K562 (cell line): ENCODE measurements at regions not wholly inside any gene's neighbourhood (a gene's known extent, or its start where the extent isn't known, plus 50 kb on each side); places are given as distances from the start of the nearest gene placed in this dataset.

Experiments
- C11orf30 ChIP-seq: fragments of 450-650 bp; IDR thresholded peaks from 2 replicates; pipeline ENCODE4 v1.6.1; 2016; ENCODE audit warnings: low read depth, mild to moderate bottlenecking
- CBX2 ChIP-seq: fragments of 200-600 bp; sonication (generic); IDR thresholded peaks from one replicate; pipeline ENCODE4 v1.6.1; 2012; ENCODE audit warnings: mild to moderate bottlenecking, low read length, inconsistent platforms; ENCODE audit not compliant: insufficient read depth, poor library complexity, severe bottlenecking
- COPS2 ChIP-seq: fragments of 450-650 bp; conservative IDR thresholded peaks from 2 replicates; pipeline ENCODE4 v1.6.1; 2016; ENCODE audit warnings: mild to moderate bottlenecking, moderate library complexity
- HDGF ChIP-seq: fragments of 450-650 bp; IDR thresholded peaks from 2 replicates; pipeline ENCODE4 v1.6.1; 2016
- HMBOX1 ChIP-seq: sonication (generic); IDR thresholded peaks from 2 replicates; pipeline ENCODE4 v1.6.1; 2016
- ILK ChIP-seq: fragments of 450-650 bp; IDR thresholded peaks from 2 replicates; pipeline ENCODE4 v1.6.1; 2016; ENCODE audit warnings: missing genetic modification characterization, low read depth, mild to moderate bottlenecking, missing compliant biosample characterization, moderate library complexity, borderline replicate concordance
- KLF13 ChIP-seq: fragments of 450-650 bp; IDR thresholded peaks from 2 replicates; pipeline ENCODE4 v1.6.1; 2016; ENCODE audit warnings: missing genetic modification characterization, low read depth, mild to moderate bottlenecking, missing compliant biosample characterization, moderate library complexity, borderline replicate concordance
- PYGO2 ChIP-seq: fragments of 450-650 bp; IDR thresholded peaks from 2 replicates; pipeline ENCODE4 v1.6.1; 2016; ENCODE audit warnings: mild to moderate bottlenecking, missing genetic modification characterization, moderate library complexity, missing compliant biosample characterization
- RBBP5 ChIP-seq: fragments of 200-600 bp; sonication (generic); IDR thresholded peaks from 2 replicates; pipeline ENCODE4 v1.6.1; 2012; ENCODE audit warnings: borderline replicate concordance, mild to moderate bottlenecking, low read length, control low read depth, inconsistent platforms; ENCODE audit not compliant: insufficient read depth, poor library complexity, severe bottlenecking
- SMAD1 ChIP-seq: fragments of 150-350 bp; IDR thresholded peaks from 2 replicates; pipeline ENCODE4 v1.6.1; 2014; ENCODE audit warnings: low read length, low read depth; ENCODE audit not compliant: partially characterized antibody
- SMAD2 ChIP-seq: fragments of 150-350 bp; IDR thresholded peaks from 2 replicates; pipeline ENCODE4 v1.6.1; 2014; ENCODE audit warnings: low read depth, mild to moderate bottlenecking, low read length
- U2AF2 ChIP-seq: fragments of 200-400 bp; formaldehyde crosslinking; optimal IDR thresholded peaks from 2 replicates; pipeline ENCODE3; 2017; ENCODE audit warnings: low read depth, mild to moderate bottlenecking, low read length
- ZKSCAN8 ChIP-seq: fragments of 200-800 bp; sonication (Bioruptor generic); IDR thresholded peaks from 2 replicates; pipeline ENCODE4 v1.6.1; 2016; ENCODE audit warnings: missing genetic modification characterization, missing compliant biosample characterization
- ZNF274 ChIP-seq: IDR thresholded peaks from 2 replicates; pipeline ENCODE4 v1.6.1; 2011; ENCODE audit warnings: low read depth, mild to moderate bottlenecking, low read length, moderate library complexity, borderline replicate concordance
- ZNF589 ChIP-seq: fragments of 200-800 bp; sonication (Bioruptor generic); IDR thresholded peaks from 2 replicates; pipeline ENCODE4 v1.6.1; 2016; ENCODE audit warnings: low read depth, missing genetic modification characterization, missing compliant biosample characterization
- ZNF780A ChIP-seq: fragments of 250-450 bp; sonication (Bioruptor Pico); IDR thresholded peaks from 2 replicates; pipeline ENCODE4 v1.5.0; 2021; ENCODE audit warnings: mild to moderate bottlenecking
- TF ChIP-seq, protein P1 (sequence below): fragments of 250-450 bp; sonication (Bioruptor Pico); IDR thresholded peaks from 2 replicates; pipeline ENCODE4 v1.5.0; 2020; ENCODE audit warnings: mild to moderate bottlenecking, borderline replicate concordance
- TF ChIP-seq, protein P2 (sequence below): sonication (generic); formaldehyde crosslinking; IDR thresholded peaks from 2 replicates; pipeline ENCODE4 v1.8.0; 2023; ENCODE audit warnings: missing genetic modification reagents, mild to moderate bottlenecking, borderline replicate concordance

DNA sequence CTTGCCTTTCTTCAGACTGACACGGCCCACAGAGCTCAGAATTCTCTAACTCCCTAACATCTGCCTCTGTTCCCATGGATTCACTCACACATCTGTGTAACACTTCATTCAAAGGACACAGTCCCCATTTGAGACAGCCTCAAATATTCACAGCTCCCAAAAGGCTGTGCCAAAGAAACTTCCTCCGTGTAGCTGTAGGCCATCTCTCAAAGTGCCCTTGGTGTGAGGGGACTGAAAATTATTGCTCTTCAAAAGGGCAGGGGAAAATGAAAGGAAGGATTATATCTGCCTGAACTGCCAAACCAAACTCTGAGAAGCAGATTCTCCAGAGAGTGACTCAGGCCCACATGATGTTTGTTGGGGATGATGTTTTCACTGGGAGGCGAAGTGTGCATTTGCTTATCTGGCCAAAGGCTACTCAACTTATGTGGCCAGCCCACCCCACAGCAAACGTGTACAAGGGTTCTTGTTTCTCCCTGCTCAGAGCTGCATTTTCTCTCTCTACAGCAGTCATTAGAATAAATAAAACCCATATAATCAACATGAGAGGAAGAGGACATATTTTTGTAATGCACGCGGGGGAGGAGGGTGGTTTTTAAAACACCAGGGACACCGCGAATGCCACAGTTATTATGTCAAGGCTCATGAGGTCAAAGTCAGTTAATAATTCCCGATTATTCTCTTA lies 302.4 kb upstream of the NFE2L3 start (continued):
- TF ChIP-seq CBX2 (no peak), C11orf30 (peak; percentile 30; the same call in 1 of the 2 replicates), U2AF2 (no peak), HMBOX1 (no peak), ZNF780A (CRISPR knock-in tag) (no peak), KLF13 (tag) (no peak), ZNF274 (no peak), HDGF (no peak), SMAD2 (no peak), COPS2 (no peak), SMAD1 (no peak), PYGO2 (tag) (peak; percentile 5; the same call in 1 of the 2 replicates), ILK (tag) (no peak), ZNF589 (CRISPR knock-in tag) (peak; percentile 69), RBBP5 (no peak), ZKSCAN8 (CRISPR knock-in tag) (peak; percentile 47; the same call in 1 of the 2 replicates)
- TF ChIP-seq, protein P1, sequence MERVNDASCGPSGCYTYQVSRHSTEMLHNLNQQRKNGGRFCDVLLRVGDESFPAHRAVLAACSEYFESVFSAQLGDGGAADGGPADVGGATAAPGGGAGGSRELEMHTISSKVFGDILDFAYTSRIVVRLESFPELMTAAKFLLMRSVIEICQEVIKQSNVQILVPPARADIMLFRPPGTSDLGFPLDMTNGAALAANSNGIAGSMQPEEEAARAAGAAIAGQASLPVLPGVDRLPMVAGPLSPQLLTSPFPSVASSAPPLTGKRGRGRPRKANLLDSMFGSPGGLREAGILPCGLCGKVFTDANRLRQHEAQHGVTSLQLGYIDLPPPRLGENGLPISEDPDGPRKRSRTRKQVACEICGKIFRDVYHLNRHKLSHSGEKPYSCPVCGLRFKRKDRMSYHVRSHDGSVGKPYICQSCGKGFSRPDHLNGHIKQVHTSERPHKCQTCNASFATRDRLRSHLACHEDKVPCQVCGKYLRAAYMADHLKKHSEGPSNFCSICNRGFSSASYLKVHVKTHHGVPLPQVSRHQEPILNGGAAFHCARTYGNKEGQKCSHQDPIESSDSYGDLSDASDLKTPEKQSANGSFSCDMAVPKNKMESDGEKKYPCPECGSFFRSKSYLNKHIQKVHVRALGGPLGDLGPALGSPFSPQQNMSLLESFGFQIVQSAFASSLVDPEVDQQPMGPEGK (CRISPR knock-in tag): no peak
- TF ChIP-seq, protein P2, sequence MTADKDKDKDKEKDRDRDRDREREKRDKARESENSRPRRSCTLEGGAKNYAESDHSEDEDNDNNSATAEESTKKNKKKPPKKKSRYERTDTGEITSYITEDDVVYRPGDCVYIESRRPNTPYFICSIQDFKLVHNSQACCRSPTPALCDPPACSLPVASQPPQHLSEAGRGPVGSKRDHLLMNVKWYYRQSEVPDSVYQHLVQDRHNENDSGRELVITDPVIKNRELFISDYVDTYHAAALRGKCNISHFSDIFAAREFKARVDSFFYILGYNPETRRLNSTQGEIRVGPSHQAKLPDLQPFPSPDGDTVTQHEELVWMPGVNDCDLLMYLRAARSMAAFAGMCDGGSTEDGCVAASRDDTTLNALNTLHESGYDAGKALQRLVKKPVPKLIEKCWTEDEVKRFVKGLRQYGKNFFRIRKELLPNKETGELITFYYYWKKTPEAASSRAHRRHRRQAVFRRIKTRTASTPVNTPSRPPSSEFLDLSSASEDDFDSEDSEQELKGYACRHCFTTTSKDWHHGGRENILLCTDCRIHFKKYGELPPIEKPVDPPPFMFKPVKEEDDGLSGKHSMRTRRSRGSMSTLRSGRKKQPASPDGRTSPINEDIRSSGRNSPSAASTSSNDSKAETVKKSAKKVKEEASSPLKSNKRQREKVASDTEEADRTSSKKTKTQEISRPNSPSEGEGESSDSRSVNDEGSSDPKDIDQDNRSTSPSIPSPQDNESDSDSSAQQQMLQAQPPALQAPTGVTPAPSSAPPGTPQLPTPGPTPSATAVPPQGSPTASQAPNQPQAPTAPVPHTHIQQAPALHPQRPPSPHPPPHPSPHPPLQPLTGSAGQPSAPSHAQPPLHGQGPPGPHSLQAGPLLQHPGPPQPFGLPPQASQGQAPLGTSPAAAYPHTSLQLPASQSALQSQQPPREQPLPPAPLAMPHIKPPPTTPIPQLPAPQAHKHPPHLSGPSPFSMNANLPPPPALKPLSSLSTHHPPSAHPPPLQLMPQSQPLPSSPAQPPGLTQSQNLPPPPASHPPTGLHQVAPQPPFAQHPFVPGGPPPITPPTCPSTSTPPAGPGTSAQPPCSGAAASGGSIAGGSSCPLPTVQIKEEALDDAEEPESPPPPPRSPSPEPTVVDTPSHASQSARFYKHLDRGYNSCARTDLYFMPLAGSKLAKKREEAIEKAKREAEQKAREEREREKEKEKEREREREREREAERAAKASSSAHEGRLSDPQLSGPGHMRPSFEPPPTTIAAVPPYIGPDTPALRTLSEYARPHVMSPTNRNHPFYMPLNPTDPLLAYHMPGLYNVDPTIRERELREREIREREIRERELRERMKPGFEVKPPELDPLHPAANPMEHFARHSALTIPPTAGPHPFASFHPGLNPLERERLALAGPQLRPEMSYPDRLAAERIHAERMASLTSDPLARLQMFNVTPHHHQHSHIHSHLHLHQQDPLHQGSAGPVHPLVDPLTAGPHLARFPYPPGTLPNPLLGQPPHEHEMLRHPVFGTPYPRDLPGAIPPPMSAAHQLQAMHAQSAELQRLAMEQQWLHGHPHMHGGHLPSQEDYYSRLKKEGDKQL (CRISPR knock-in tag): no peak
